WTC11 (cell line): ENCODE measurements at regions not wholly inside any gene's neighbourhood (a gene's known extent, or its start where the extent isn't known, plus 50 kb on each side); places are given as distances from the start of the nearest gene placed in this dataset.
A peak's percentile ranks its signal among the peaks of the same experiment; 100 is the strongest.

Source experiments
- ATAC-seq: fragments of 200-7000 bp; cut with Tn5 transposase; 2 replicates; pipeline ENCODE4 v1.10.0; 2021; ENCODE audit warnings: mild to moderate bottlenecking, moderate library complexity
- CTCF ChIA-PET: fragments of 300-600 bp; sonication (Branson Sonifier 250); formaldehyde crosslinking; loops from one replicate; lab custom pipeline; 2021; ENCODE audit warnings: antibody characterized with exemption; lab: Charles Lee
- POLR2A ChIA-PET: fragments of 350-600 bp; sonication (Branson Sonifier 250); formaldehyde crosslinking; loops from one replicate; lab custom pipeline; 2021; ENCODE audit warnings: antibody characterized with exemption; lab: Charles Lee
- DNase-seq: peaks from one replicate; pipeline ENCODE4 v3.0.0; 2021; ENCODE audit warnings: low spot score
- H3K27ac Mint-ChIP-seq: 2 replicates; pipeline ENCODE4 v1.8.0; 2021; ENCODE audit warnings: mixed read lengths
- H3K27me3 Mint-ChIP-seq: 2 replicates; pipeline ENCODE4 v1.8.0; 2021; ENCODE audit warnings: low read depth, mild to moderate bottlenecking, moderate library complexity, mixed read lengths
- H3K36me3 Mint-ChIP-seq: 2 replicates; pipeline ENCODE4 v1.8.0; 2021; ENCODE audit warnings: mixed read lengths
- H3K4me1 Mint-ChIP-seq: 2 replicates; pipeline ENCODE4 v1.8.0; 2022; ENCODE audit warnings: mixed read lengths
- H3K4me3 Mint-ChIP-seq: 2 replicates; pipeline ENCODE4 v1.8.0; 2021; ENCODE audit warnings: mild to moderate bottlenecking, moderate library complexity, mixed read lengths
- H3K9me3 Mint-ChIP-seq: 2 replicates; pipeline ENCODE4 v1.8.0; 2021; ENCODE audit warnings: mixed read lengths
- E2F4 ChIP-seq: sonication (generic); formaldehyde crosslinking; IDR thresholded peaks from 2 replicates; pipeline ENCODE4 v1.8.1; 2022; ENCODE audit warnings: low read depth, mild to moderate bottlenecking, moderate library complexity, missing genetic modification reagents, borderline replicate concordance
- ETV6 ChIP-seq: sonication (generic); formaldehyde crosslinking; IDR thresholded peaks from 2 replicates; pipeline ENCODE4 v1.8.1; 2022; ENCODE audit warnings: mild to moderate bottlenecking, missing genetic modification reagents
- FOXJ3 ChIP-seq: sonication (generic); formaldehyde crosslinking; IDR thresholded peaks from 2 replicates; pipeline ENCODE4 v1.9.0; 2021; ENCODE audit warnings: missing genetic modification reagents, mild to moderate bottlenecking, borderline replicate concordance
- IRF2 ChIP-seq: sonication (generic); formaldehyde crosslinking; IDR thresholded peaks from 2 replicates; pipeline ENCODE4 v1.8.0; 2022; ENCODE audit warnings: low read depth, missing genetic modification reagents, borderline replicate concordance
- JAZF1 ChIP-seq: fragments of 250-450 bp; sonication (Bioruptor Pico); IDR thresholded peaks from 2 replicates; pipeline ENCODE4 v1.9.0; 2021; ENCODE audit warnings: moderate library complexity, mild to moderate bottlenecking, inconsistent platforms
- MYBL2 ChIP-seq: sonication (generic); formaldehyde crosslinking; IDR thresholded peaks from 2 replicates; pipeline ENCODE4 v1.8.1; 2023; ENCODE audit warnings: mild to moderate bottlenecking, moderate library complexity, missing genetic modification reagents
- NFATC4 ChIP-seq: fragments of 250-450 bp; sonication (Bioruptor Pico); IDR thresholded peaks from 2 replicates; pipeline ENCODE4 v1.9.0; 2021; ENCODE audit warnings: mild to moderate bottlenecking
- NR1H2 ChIP-seq: sonication (generic); formaldehyde crosslinking; IDR thresholded peaks from 2 replicates; pipeline ENCODE4 v1.9.0; 2021; ENCODE audit warnings: mild to moderate bottlenecking, moderate library complexity, missing genetic modification reagents
- PREB ChIP-seq: sonication (generic); formaldehyde crosslinking; IDR thresholded peaks from 2 replicates; pipeline ENCODE4 v1.8.1; 2022; ENCODE audit warnings: mild to moderate bottlenecking, missing genetic modification reagents, moderate library complexity, borderline replicate concordance
- RELA ChIP-seq: sonication (generic); formaldehyde crosslinking; IDR thresholded peaks from 2 replicates; pipeline ENCODE4 v1.8.1; 2022; ENCODE audit warnings: missing genetic modification reagents, mild to moderate bottlenecking, borderline replicate concordance
- SOX15 ChIP-seq: fragments of 250-450 bp; sonication (Bioruptor Pico); IDR thresholded peaks from 2 replicates; pipeline ENCODE4 v1.9.0; 2021; ENCODE audit warnings: mild to moderate bottlenecking
- TP53 ChIP-seq: sonication (generic); formaldehyde crosslinking; IDR thresholded peaks from 2 replicates; pipeline ENCODE4 v1.8.1; 2023; ENCODE audit warnings: mild to moderate bottlenecking, missing genetic modification reagents
- ZNF281 ChIP-seq: sonication (generic); formaldehyde crosslinking; IDR thresholded peaks from 2 replicates; pipeline ENCODE4 v1.8.0; 2023; ENCODE audit warnings: mild to moderate bottlenecking, missing genetic modification reagents
- ZNF396 ChIP-seq: fragments of 250-450 bp; sonication (Bioruptor Pico); IDR thresholded peaks from 2 replicates; pipeline ENCODE4 v1.8.0; 2021; ENCODE audit warnings: mild to moderate bottlenecking, moderate library complexity, borderline replicate concordance
- ZNF423 ChIP-seq: fragments of 250-450 bp; sonication (Bioruptor Pico); IDR thresholded peaks from 2 replicates; pipeline ENCODE4 v2.1.2; 2022; ENCODE audit warnings: mild to moderate bottlenecking, moderate library complexity
- ZNF512 ChIP-seq: sonication (generic); formaldehyde crosslinking; IDR thresholded peaks from 2 replicates; pipeline ENCODE4 v1.8.1; 2022; ENCODE audit warnings: missing genetic modification reagents, borderline replicate concordance
- ZNF671 ChIP-seq: fragments of 250-450 bp; sonication (Bioruptor Pico); IDR thresholded peaks from 2 replicates; pipeline ENCODE4 v1.8.0; 2021; ENCODE audit warnings: mild to moderate bottlenecking
- TF ChIP-seq, protein P1 (sequence below): fragments of 250-450 bp; sonication (Bioruptor Pico); IDR thresholded peaks from 2 replicates; pipeline ENCODE4 v1.9.0; 2021; ENCODE audit warnings: mild to moderate bottlenecking, borderline replicate concordance
- TF ChIP-seq, protein P2 (sequence below): sonication (generic); formaldehyde crosslinking; conservative IDR thresholded peaks from 2 replicates; pipeline ENCODE4 v1.8.1; 2022; ENCODE audit warnings: mild to moderate bottlenecking, missing genetic modification reagents
- TF ChIP-seq, protein P3 (sequence below): sonication (generic); formaldehyde crosslinking; IDR thresholded peaks from 2 replicates; pipeline ENCODE4 v1.8.1; 2023; ENCODE audit warnings: mild to moderate bottlenecking, missing genetic modification reagents, moderate library complexity

- DNase-seq (no peak), ATAC-seq (no peak)
- ChIA-PET CTCF (no interaction called here), POLR2A (no interaction called here)
- Mint-ChIP-seq H3K36me3 (no peaks in the 10 kb centered on the region), H3K4me3 (no peak overlapping the region), H3K9me3 (no peaks in the 10 kb centered on the region), H3K4me1 (peaks cover 5% of the 10 kb centered on the region; the same call in 1 of the 2 replicates), H3K27ac (no peak overlapping the region), H3K27me3 (no peaks in the 10 kb centered on the region)
- TF ChIP-seq ZNF671 (CRISPR knock-in tag) (no peak), TP53 (CRISPR knock-in tag) (no peak), ZNF423 (CRISPR knock-in tag) (no peak), ZNF281 (CRISPR knock-in tag) (no peak), MYBL2 (no peak), NR1H2 (CRISPR knock-in tag) (no peak), ZNF512 (no peak), JAZF1 (CRISPR knock-in tag) (no peak), IRF2 (no peak), ZNF396 (CRISPR knock-in tag) (no peak), PREB (CRISPR knock-in tag) (no peak)
- TF ChIP-seq, protein P1, sequence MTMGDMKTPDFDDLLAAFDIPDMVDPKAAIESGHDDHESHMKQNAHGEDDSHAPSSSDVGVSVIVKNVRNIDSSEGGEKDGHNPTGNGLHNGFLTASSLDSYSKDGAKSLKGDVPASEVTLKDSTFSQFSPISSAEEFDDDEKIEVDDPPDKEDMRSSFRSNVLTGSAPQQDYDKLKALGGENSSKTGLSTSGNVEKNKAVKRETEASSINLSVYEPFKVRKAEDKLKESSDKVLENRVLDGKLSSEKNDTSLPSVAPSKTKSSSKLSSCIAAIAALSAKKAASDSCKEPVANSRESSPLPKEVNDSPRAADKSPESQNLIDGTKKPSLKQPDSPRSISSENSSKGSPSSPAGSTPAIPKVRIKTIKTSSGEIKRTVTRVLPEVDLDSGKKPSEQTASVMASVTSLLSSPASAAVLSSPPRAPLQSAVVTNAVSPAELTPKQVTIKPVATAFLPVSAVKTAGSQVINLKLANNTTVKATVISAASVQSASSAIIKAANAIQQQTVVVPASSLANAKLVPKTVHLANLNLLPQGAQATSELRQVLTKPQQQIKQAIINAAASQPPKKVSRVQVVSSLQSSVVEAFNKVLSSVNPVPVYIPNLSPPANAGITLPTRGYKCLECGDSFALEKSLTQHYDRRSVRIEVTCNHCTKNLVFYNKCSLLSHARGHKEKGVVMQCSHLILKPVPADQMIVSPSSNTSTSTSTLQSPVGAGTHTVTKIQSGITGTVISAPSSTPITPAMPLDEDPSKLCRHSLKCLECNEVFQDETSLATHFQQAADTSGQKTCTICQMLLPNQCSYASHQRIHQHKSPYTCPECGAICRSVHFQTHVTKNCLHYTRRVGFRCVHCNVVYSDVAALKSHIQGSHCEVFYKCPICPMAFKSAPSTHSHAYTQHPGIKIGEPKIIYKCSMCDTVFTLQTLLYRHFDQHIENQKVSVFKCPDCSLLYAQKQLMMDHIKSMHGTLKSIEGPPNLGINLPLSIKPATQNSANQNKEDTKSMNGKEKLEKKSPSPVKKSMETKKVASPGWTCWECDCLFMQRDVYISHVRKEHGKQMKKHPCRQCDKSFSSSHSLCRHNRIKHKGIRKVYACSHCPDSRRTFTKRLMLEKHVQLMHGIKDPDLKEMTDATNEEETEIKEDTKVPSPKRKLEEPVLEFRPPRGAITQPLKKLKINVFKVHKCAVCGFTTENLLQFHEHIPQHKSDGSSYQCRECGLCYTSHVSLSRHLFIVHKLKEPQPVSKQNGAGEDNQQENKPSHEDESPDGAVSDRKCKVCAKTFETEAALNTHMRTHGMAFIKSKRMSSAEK (CRISPR knock-in tag) = no peak
Observed at GRCh38 chr2:181228661-181229060, 228.5 kb upstream of the ITGA4 start.

DNA sequence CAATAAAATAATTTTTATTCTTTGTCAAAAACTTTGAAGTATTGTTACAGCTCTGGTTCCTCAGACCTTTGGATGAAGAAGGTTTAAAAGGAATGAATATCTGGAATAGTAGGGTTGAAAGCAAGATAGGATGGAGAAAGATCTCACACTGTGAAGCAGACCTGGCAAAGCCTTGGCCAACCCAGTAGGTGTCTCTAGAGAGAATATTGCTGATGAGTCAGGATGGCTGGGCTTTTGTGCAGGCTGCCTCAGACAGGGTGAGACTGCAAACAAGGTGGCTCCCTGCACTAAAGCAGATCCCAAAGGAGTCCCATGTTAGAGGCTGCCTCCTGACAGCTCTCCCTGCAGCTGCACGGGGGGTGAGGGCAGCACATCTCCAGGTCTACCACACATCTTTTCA lies 226.0 kb upstream of the ITGA4 start:
- ChIA-PET CTCF (no interaction called here), POLR2A (no interaction called here)
- no peaks in the 10 kb centered on the region for H3K27me3 Mint-ChIP-seq
- ATAC-seq (peak; percentile 60), DNase-seq (no peak)
- H3K4me1 Mint-ChIP-seq = peaks cover 15% of the 10 kb centered on the region
- H3K4me3 Mint-ChIP-seq = no peak overlapping the region
- no peaks in the 10 kb centered on the region for H3K9me3 Mint-ChIP-seq
- H3K36me3 Mint-ChIP-seq = no peaks in the 10 kb centered on the region
- no peak overlapping the region for H3K27ac Mint-ChIP-seq
- TF ChIP-seq, protein P2, sequence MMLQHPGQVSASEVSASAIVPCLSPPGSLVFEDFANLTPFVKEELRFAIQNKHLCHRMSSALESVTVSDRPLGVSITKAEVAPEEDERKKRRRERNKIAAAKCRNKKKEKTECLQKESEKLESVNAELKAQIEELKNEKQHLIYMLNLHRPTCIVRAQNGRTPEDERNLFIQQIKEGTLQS (CRISPR knock-in tag) = no peak
- TF ChIP-seq IRF2 (no peak), NFATC4 (CRISPR knock-in tag) (no peak), E2F4 (CRISPR knock-in tag) (no peak), FOXJ3 (CRISPR knock-in tag) (no peak), ZNF512 (no peak), SOX15 (no peak), RELA (CRISPR knock-in tag) (no peak), ETV6 (CRISPR knock-in tag) (no peak)
- TF ChIP-seq, protein P3, sequence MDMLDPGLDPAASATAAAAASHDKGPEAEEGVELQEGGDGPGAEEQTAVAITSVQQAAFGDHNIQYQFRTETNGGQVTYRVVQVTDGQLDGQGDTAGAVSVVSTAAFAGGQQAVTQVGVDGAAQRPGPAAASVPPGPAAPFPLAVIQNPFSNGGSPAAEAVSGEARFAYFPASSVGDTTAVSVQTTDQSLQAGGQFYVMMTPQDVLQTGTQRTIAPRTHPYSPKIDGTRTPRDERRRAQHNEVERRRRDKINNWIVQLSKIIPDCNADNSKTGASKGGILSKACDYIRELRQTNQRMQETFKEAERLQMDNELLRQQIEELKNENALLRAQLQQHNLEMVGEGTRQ = no peak
